C4-2B (cell line): ENCODE measurements at regions not wholly inside any gene's neighbourhood (a gene's known extent, or its start where the extent isn't known, plus 50 kb on each side); places are given as distances from the start of the nearest gene placed in this dataset.

Source experiments
- ZFX ChIP-seq: fragments of 450-650 bp; IDR thresholded peaks from 2 replicates; pipeline ENCODE4 v1.6.1; 2017
- TF ChIP-seq, protein P1 (sequence below): fragments of 450-650 bp; conservative IDR thresholded peaks from 2 replicates; pipeline ENCODE4 v1.5.1; 2017; ENCODE audit warnings: mild to moderate bottlenecking

- TF ChIP-seq, protein P1, sequence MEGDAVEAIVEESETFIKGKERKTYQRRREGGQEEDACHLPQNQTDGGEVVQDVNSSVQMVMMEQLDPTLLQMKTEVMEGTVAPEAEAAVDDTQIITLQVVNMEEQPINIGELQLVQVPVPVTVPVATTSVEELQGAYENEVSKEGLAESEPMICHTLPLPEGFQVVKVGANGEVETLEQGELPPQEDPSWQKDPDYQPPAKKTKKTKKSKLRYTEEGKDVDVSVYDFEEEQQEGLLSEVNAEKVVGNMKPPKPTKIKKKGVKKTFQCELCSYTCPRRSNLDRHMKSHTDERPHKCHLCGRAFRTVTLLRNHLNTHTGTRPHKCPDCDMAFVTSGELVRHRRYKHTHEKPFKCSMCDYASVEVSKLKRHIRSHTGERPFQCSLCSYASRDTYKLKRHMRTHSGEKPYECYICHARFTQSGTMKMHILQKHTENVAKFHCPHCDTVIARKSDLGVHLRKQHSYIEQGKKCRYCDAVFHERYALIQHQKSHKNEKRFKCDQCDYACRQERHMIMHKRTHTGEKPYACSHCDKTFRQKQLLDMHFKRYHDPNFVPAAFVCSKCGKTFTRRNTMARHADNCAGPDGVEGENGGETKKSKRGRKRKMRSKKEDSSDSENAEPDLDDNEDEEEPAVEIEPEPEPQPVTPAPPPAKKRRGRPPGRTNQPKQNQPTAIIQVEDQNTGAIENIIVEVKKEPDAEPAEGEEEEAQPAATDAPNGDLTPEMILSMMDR: no peak
- no peak for TF ChIP-seq ZFX
Observed at GRCh38 chr2:234699456-234699855, 202.6 kb upstream of the ARL4C start.
